Thyroid gland (tissue), 4 donors: ENCODE measurements at regions not wholly inside any gene's neighbourhood (a gene's known extent, or its start where the extent isn't known, plus 50 kb on each side); places are given as distances from the start of the nearest gene placed in this dataset.

Source experiments
- DNase-seq, 2 donors: peaks; one replicate each; pipeline ENCODE4 v3.0.0-alpha.2; 2019
- H3K27ac ChIP-seq, 3 donors: fragments of 200-600 bp; sonication (generic); 1 replicate in 2 of 3; 2 replicates in 1 of 3; pipeline ENCODE4 v1.5.1; 2016 to 2019; ENCODE audit warnings: mild to moderate bottlenecking in 1 of 3, moderate library complexity in 1 of 3
- H3K27me3 ChIP-seq: fragments of 200-600 bp; sonication (generic); one replicate; pipeline ENCODE4 v1.5.1; 2019
- H3K36me3 ChIP-seq, 2 donors: fragments of 200-600 bp; sonication (generic); one replicate each; pipeline ENCODE4 v1.5.1; 2016 to 2019
- H3K4me1 ChIP-seq, 2 donors: fragments of 200-600 bp; sonication (generic); one replicate each; pipeline ENCODE4 v1.5.1; 2017 to 2019
- H3K4me3 ChIP-seq, 3 donors: fragments of 200-600 bp; sonication (generic); replicated peaks in 1 of 3; 1 replicate in 2 of 3; 2 replicates in 1 of 3; pipeline ENCODE4 v1.5.1; 2016; ENCODE audit warnings: mild to moderate bottlenecking in 1 of 3
- H3K9me3 ChIP-seq: fragments of 200-600 bp; sonication (generic); one replicate; pipeline ENCODE4 v1.5.1; 2017
- CTCF ChIP-seq, 6 experiments: fragments of 200-600 bp in 3 of 6; fragments of 450-650 bp in 3 of 6; sonication (generic) in 3 of 6; IDR thresholded peaks; one replicate each; pipeline ENCODE4 v1.5.1; 2016 to 2019; ENCODE audit warnings: antibody characterized with exemption in 6 of 6, mild to moderate bottlenecking in 2 of 6, inconsistent platforms in 1 of 6, moderate library complexity in 1 of 6
- POLR2A ChIP-seq, 2 donors: fragments of 450-650 bp; IDR thresholded peaks; one replicate each; pipeline ENCODE4 v1.6.1; 2017; ENCODE audit warnings: antibody characterized with exemption in 2 of 2, mild to moderate bottlenecking in 2 of 2, moderate library complexity in 1 of 2
- WGBS, 2 donors: methylation state at CpG; one replicate each; pipeline ENCODE4 v1.1.5; 2017; 5-methylcytosine and 5-hydroxymethylcytosine counted together
- intact Hi-C: fragments of 100-400 bp; cut with DNase I; formaldehyde crosslinking; loops from one replicate; pipeline ENCODE4 v1.15.1; 2023

GRCh38 chr10:88209231-88209630, 345.8 kb downstream of the PTEN start:
- intact Hi-C loops = no loop called here
- H3K9me3 ChIP-seq = no peaks in the 10 kb centered on the region
- H3K27me3 ChIP-seq = no peaks in the 10 kb centered on the region
- no peaks in the 10 kb centered on the region for H3K36me3 ChIP-seq
- no peak for DNase-seq
- 95 to 97% methylated on average over 4 of the region's 4 CpGs for WGBS, 2 donors
- no peak overlapping the region for H3K4me3 ChIP-seq
- H3K27ac ChIP-seq = no peak overlapping the region
- TF ChIP-seq POLR2A (IDR thresholded peaks at IDR 0.05) (no peak), CTCF (IDR thresholded peaks at IDR 0.05) (no peak)
- peaks cover 20 to 23% of the 10 kb centered on the region in 2 donors for H3K4me1 ChIP-seq

- WGBS, 2 donors = 92 to 93% methylated on average over 5 of the region's 5 CpGs
Observed at GRCh38 chr10:88209837-88210561, 346.6 kb downstream of the PTEN start.

GRCh38 chr10:88211230-88211629, 347.8 kb downstream of the PTEN start:
- Histone ChIP-seq H3K4me1 (peaks cover 3% of the 10 kb centered on the region in 2 donors), H3K9me3 (no peaks in the 10 kb centered on the region), H3K36me3 (no peaks in the 10 kb centered on the region), H3K27me3 (no peaks in the 10 kb centered on the region), H3K4me3 (no peak overlapping the region), H3K27ac (no peak overlapping the region)
- intact Hi-C loops = no loop called here
- no peak for DNase-seq
- no peak for TF ChIP-seq CTCF (IDR thresholded peaks at IDR 0.05)
- TF ChIP-seq POLR2A (IDR thresholded peaks at IDR 0.05) = no peak
- 93 to 96% methylated on average over 1 of the region's 1 CpG for WGBS, 2 donors

More at GRCh38 chr10:88209837-88210561, 346.6 kb downstream of the PTEN start:
- Histone ChIP-seq H3K4me1 (peaks cover 14 to 16% of the 10 kb centered on the region in 2 donors), H3K27me3 (no peaks in the 10 kb centered on the region), H3K9me3 (no peaks in the 10 kb centered on the region), H3K27ac (no peak overlapping the region), H3K4me3 (no peak overlapping the region), H3K36me3 (no peaks in the 10 kb centered on the region)
- TF ChIP-seq CTCF (IDR thresholded peaks at IDR 0.05) (no peak), POLR2A (IDR thresholded peaks at IDR 0.05) (no peak)
- intact Hi-C loops = no loop called here
- DNase-seq = no peak

GRCh38 chr10:88212069-88212468, 348.6 kb downstream of the PTEN start:
- intact Hi-C loops = no loop called here
- TF ChIP-seq CTCF (IDR thresholded peaks at IDR 0.05) (no peak), POLR2A (IDR thresholded peaks at IDR 0.05) (no peak)
- Histone ChIP-seq H3K36me3 (no peaks in the 10 kb centered on the region), H3K9me3 (no peaks in the 10 kb centered on the region), H3K27ac (no peak overlapping the region), H3K27me3 (no peaks in the 10 kb centered on the region), H3K4me1 (no peaks in the 10 kb centered on the region), H3K4me3 (no peak overlapping the region)
- DNase-seq = no peak

- Histone ChIP-seq H3K4me3 (no peak overlapping the region), H3K27me3 (no peaks in the 10 kb centered on the region), H3K4me1 (no peaks in the 10 kb centered on the region), H3K9me3 (no peaks in the 10 kb centered on the region), H3K27ac (no peak overlapping the region), H3K36me3 (no peaks in the 10 kb centered on the region)
- DNase-seq = no peak
- WGBS, 2 donors = 90 to 95% methylated on average over 6 of the region's 6 CpGs
- intact Hi-C loops = no loop called here
- TF ChIP-seq POLR2A (IDR thresholded peaks at IDR 0.05) = no peak
- no peak for TF ChIP-seq CTCF (IDR thresholded peaks at IDR 0.05)
Observed at GRCh38 chr10:88213065-88213605, 349.7 kb downstream of the PTEN start.
